OCI-LY1 (cell line): ENCODE measurements at regions not wholly inside any gene's neighbourhood (a gene's known extent, or its start where the extent isn't known, plus 50 kb on each side); places are given as distances from the start of the nearest gene placed in this dataset.

Source experiments
- CTCF ChIP-seq: fragments of 200-600 bp; sonication (generic), shearing (Covaris generic); IDR thresholded peaks from 2 replicates; pipeline ENCODE4 v1.5.1; 2017; ENCODE audit warnings: mild to moderate bottlenecking, antibody characterized with exemption, low read length, moderate library complexity, mixed read lengths
- EZH2 ChIP-seq: fragments of 200-600 bp; sonication (generic), shearing (Covaris generic); IDR thresholded peaks from 2 replicates; pipeline ENCODE4 v1.8.0; 2017; ENCODE audit warnings: borderline replicate concordance, mixed run types, mild to moderate bottlenecking, antibody characterized with exemption, low read length, moderate library complexity, mixed read lengths

DNA sequence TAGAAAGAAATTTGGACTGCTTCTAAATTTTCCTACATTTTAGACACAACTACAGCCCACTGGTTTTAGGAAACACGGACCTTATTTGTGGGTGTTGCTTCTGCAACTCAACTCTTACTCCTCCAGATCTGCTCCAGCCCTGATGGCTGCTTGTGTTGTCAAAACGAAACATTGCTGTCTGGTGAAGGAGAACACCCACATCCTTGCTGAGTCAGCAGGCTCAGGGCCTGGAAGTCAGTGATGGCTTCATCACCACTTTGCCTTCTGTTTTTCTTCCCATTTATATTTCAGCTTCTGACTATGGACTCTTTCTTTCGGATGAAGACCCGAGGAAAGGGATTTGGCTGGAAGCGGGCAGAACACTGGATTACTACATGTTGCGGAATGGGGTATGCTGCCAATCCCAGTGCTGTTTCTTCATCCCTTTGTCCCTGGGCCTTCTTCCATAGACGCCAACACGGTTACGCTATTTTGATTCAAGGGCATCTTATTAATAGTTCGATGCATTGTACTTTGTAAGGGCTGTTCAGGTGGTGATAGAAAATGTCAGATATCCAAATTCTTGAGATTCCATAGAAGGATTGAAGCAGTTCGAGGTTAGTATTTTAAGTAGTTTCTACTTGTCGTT is 392.6 kb upstream of the TPM1 start:
- TF ChIP-seq CTCF (no peak), EZH2 (no peak)
